Activated gamma-delta T cell (primary cell): ENCODE measurements at regions not wholly inside any gene's neighbourhood (a gene's known extent, or its start where the extent isn't known, plus 50 kb on each side); places are given as distances from the start of the nearest gene placed in this dataset.

Source experiments
- DNase-seq: peaks from one replicate; lab custom pipeline; 2025; lab: John Stamatoyannopoulos, UW

DNA sequence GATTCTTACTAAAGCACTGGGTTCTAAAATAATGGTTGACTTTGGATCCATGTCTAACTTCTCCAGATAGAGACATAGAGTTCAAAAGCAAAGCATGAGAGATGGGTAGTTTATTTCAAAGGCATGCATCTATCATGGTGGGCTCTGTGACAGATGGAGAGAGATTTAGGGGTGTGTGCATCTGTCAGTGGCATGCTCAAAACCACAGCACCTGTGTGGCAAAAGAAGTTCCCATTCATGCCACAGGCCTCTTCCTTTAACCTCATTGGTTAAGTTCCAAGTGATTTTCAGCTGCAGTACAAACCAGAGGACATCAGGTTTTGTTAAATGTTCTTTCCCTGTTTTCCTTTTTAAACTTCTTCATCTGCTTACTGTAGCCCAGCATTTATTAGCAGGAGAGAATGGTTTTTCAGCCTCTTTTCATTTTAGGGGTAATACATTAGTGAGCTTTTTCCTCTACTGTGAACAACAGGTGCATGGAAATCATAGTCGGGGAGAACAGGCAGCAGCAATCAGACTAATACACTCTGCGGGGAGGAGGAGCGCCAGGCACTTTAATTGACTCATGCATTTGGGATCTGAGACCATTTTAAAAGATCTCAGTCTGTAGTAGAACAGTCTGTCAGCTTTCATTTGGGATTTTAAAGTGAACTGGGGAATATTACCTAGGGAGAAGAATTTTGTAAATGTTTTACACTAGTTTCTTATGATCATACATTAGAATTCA, 52.4 kb upstream of the UPP2 start:
- DNase-seq, result no peak

DNA sequence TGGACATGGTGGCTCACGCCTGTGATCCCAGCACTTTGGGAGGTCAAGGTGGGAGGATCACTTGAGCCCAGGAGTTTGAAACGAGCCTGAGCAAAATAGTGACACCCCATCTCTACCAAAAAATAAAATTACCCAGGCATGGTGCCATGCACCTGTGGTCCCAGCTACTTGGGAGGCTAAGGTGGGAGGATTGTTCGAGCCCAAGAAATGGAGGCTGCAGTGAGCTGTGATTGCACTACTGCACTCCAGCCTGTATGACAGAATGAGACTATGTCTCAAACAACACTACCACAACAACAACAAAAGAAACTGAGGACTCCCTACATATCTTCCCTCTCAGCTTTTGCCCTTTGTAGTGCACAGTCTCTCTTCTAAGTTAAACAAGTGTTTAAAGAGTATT, 53.3 kb upstream of the UPP2 start:
- DNase-seq, result no peak

DNA sequence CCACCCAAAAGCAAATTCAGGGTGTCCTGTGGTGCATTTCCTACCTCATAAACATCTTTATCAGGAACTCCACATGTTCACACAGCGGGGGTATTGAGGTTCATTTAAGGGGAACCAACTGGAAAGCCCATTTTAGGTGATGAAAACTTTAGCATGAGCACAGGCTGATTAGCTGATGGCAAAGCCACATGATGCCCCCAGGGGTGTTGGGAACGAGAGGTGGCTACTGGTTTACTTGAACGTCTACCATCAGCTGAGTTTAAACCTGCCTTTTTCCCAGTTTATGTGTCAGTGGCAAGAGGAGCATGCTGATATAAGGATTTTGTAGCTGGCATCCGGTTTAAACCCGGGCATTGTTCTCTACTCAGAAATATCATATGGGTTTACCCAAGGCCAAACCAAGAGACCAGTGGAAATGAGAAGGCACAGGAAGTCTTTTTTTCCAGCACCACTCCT, 54.5 kb upstream of the UPP2 start:
- no peak for DNase-seq

DNA sequence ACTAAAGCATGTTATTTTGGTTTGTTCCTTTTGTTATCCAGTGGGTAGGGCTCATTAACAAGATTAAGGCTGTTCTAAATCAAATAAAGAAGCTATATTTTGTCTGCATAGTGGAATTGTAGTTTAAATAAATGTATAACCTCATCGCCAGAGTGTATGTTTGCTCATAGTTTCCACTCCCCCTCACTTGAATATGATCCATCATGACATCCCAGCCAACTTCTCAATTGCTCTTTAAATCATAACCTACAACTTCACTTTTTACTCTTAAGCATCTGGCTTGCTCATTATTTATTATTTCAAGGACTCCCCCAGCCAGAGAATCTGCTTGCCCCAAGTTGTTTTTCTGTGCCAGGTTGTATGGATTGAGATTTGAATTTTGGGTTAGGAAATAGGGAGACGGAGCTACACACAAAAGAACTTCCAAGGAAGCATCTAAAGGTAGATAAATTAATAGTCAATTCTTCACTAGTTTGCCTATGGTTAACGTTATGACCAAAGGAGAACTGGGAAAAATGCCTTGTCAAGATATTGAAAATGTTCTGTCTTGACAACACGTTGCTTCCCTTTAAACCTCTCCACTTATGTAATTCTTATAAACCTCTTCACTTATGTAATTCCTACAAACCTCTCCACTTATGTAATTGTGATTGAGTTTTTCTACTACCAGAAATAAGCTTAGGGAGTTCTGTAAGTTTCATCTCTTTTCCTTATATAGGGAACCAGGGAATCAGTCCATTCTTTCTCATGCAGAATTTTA, 55.4 kb upstream of the UPP2 start:
- DNase-seq, result no peak

DNA sequence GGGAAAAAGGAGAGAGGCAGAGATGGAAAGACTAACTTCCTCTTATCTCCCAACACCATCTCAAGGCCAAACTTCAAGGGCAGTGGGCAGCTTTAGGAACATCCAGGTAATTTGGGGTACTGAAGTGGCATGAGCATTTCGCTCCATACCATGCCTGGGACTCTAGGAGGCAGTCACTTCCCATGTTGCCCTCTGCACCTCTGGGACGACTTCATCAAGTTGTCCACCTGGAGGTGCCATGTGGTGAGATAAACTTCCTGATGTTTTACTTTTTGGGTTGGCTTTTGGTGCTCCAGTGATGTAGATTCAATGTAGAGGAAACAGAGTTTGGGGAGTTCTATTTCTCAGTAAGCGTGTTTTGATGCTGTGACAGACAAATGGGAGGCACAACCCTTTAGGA, 56.3 kb upstream of the UPP2 start:
- no peak for DNase-seq

DNA sequence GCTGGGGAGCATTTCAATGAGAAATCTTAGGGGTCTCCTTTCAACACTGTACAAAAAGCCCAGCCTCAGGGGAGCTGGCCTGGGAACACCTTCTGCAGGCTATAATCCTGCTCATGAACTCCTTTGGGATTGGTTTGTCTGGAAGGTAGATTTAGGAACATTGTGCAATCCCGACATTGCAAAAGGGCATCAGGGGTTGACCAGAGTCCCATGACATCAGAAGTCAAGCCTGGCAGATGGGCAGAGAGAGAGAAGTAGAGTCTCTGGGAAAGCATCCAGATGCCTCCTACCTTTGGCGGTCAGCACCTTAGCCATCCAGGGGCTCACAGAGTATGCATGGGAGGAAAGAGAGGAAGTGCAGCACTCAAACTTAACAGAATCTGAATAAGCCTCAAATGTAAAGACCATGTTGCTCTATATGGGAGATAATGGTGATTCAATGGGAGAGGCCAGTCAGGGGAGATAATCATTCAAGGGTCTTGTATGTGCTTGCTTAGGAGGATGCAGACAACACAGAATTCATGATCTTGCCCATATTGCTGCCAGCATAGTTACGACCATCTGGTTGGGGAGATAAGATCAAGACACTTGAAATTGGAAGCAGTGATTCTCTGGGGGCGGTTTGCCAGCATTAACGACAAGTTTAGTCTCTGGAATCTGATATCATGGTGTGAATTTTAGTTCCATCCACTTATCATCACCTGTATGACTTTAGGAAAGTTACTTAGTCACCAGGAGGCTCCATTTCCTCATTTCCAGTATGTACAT, 58.3 kb upstream of the UPP2 start:
- DNase-seq, result no peak

DNA sequence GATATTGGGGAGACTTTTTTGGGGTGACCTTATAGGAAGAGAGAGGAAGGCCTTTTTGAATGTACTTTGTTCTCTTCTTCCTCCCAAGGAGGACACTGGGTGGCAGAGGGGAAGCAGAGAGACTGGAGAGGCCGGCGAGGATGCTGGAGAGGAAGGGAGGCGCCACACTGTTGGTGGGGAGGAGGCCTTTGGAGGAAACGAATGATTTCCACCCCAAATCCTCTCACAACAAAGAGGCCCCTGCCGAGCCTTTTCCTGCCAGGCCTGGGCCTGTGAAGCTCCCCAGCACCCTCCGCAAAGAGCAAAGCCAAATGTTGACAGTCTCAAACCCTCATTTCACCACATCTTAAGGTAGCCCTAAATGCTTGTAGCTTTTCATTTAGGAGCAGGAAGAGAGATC, 59.0 kb upstream of the UPP2 start:
- DNase-seq, result no peak

DNA sequence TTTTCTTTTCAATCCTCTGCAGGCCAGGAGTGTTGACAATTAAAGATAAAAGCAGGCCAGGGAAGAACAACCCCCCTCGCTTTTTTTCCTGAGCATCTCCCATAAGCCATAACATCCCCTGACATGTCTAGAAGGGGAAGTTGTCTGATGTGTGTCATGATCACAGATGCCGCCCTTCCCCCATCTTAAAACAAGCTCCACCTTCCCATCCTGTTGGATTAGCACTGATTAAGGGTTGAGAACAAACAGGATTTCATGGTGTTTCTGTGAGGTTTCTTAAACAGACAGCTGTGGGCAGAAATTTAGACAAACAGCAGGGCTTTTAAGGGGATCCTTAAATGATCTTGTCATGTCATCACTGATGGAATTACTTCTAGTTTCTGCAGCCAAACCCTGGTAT, 59.4 kb upstream of the UPP2 start:
- no peak for DNase-seq

DNA sequence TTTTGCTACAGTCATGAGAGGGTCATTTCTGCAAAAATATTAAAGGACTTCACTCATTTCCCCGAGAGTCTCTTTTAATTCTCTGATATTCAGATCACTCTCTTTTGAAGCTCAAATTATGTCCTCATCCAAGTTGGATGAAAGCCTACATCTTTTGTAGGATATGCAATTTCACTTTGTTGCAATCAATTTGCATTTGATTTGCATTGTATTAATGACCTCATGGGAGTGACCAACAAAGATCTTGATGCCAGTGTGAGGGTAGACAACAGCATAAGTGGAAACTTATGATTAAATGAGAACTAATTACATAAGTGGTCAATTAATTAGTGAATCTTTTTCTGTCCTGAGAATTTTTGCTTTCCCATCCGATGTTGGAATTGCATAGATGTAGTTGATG, 60.3 kb upstream of the UPP2 start:
- no peak for DNase-seq

DNA sequence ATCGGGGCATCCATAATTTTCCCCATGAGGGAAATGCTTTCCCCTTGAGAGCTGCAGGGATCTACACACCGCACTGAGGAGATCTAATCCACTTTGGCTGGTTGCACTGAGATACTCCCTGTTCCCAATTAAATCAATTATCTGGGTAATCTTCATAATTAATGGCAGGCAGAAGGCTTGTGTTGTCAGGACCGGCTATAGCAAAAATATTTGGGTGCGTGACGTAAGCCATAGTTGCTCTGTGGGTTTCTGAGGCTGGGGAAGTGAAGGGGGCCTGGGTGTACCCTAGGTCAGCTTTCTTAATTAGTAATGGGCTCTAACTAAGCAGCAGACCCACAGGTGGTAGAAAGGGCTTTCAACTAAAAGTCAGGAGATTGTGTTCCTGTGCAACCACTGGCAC, 62.8 kb upstream of the UPP2 start:
- DNase-seq, result no peak

DNA sequence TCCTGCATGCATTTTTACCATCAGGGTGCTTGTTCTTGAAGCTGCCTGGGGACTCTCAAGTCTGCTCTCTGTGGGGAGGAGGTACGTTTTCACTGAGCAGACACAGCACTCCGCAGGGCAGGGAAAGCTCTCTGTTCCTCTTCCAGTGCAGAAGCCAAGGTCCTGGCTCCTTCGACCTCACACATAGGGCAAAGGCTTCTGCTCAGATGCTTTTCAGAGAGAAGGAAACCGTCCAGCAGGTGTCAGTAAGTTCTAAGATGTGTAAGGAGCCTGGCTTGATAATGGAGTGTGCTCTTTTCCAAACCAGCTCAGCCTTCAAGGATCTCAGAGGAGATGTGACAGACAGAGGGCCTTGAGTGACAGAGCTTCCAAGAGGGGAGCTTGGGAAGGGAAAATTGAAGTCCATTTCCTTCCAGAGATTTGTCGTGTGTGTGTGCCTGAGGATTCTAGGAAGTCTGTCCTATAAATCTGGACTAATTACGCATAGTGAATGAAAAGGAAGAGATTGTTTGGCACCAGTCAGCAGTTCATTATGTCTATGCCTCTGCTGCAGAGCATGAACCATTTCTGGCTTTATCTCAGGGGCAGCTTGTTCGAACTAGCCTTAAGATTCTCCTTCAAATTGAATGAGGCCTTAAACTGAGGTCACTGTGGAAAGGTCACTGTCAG, 67.3 kb upstream of the UPP2 start:
- DNase-seq, result no peak

DNA sequence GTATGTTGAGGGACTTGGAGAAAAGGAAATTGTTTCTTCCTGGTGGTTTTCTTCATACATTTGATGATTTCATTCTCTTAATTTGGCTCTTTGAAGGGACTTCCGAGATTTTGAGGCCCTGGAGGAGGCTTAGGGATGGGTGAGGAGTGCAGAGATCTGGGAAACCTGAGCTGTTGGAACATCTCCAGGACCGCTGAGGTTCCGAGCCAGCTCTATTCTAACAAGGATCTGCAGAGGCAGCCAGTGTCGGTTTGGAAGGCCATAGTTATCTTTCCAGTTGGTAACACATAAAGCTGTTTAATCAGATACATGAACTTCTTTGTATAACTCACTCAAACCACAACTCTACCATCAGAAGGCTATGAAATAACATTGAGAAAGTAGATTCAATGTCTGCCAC, 70.3 kb upstream of the UPP2 start:
- DNase-seq, result no peak

DNA sequence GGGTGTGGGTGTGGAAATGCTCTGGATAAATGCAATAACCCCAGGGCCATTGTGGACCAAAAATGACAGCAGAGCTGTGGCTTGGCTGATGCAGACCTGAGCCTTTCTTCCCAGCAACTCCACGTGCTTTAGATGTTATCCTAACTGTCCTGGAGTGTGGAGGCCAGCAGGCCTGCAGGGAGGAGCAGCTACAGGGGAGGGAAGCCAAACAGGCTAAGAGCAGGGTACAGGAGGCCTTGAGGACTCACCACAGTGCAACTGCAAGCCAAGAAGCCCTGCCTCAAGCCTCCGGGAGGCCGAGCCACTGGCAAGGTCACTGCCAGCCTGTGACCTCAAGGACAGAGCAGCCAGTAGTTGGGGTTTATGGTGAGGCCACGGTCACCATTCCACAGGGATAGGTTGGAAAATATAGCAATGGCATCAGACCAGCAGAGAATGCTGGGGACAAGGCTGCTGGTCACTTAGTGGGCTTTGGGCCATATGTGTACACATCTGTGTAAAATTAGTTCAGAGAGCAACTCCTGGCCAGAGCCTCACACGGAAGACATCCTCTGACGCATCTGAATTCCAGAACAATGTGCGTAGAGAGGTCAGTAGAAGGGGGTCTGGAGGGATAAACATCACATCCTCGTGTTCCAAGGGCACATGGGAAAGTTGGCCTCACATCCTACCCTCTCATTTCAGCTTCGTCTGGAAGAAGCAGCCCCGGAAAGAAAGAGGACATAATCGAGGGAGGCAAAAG, 76.2 kb upstream of the UPP2 start:
- DNase-seq, result no peak

DNA sequence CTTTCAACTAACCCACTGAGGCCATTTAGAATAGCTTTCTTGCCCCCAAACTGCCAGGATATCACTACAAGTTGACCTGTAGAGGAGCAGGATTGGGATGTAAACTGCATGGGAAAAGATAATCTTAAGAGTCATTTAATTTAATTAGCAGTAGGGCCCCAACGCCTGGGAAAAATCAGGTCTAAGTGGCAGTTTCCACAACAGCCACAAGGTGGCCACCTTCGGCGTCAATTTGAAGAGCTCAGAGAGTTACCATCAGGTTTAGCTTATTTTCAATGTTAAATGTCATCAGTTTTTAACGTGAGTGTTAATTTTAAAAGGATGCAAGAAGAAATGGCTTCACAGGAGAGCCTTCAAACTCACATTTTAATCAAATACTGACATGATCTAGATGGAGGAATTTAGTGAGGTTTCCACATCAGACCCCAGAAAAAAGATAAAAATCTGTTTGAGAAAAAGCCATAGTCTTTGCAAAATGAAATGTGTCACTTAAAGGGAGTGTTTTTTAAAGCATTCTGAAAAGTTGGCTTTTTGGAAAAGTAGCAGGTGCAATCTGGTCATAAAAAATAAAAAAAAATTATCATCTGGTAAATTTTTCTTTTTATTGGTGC, 77.3 kb upstream of the UPP2 start:
- DNase-seq, result no peak

DNA sequence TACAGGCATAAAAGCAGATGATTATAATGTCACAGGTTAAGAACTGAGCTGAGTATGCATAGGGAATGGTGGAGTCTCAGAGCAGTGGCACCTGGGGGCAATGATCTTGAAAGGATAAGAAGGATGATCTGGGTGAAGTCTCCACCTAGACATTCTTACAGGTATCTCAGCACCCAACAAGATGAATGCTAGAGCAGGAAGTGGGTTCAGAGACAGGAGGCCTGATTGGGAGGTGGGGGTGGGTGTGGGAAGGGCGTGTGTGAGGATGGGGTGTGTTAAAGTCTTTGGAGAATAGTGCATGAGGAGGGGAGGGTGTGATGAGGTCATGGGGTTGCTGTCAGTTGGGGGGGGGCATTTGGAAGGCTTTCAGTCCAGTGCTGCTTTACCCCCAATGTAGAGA, 78.8 kb upstream of the UPP2 start:
- no peak for DNase-seq

DNA sequence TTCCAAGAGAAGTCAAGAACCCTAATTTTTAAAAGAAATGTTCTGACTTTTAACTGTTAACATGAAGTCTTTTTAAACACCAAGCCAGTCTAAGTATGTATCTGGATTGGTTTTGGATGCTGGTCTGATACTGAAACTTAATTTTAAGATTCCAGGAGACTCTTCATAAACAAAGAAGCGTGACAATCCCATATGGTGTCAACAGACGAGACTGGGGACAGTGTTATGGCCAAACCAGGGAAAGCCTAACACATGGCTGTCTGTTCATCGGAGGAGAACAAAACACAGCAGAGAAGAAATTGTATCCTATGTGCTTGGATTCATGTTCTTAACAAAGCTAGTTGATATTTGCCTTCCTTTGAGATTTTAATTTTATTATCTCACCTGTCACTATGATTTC, 80.5 kb upstream of the UPP2 start:
- no peak for DNase-seq

DNA sequence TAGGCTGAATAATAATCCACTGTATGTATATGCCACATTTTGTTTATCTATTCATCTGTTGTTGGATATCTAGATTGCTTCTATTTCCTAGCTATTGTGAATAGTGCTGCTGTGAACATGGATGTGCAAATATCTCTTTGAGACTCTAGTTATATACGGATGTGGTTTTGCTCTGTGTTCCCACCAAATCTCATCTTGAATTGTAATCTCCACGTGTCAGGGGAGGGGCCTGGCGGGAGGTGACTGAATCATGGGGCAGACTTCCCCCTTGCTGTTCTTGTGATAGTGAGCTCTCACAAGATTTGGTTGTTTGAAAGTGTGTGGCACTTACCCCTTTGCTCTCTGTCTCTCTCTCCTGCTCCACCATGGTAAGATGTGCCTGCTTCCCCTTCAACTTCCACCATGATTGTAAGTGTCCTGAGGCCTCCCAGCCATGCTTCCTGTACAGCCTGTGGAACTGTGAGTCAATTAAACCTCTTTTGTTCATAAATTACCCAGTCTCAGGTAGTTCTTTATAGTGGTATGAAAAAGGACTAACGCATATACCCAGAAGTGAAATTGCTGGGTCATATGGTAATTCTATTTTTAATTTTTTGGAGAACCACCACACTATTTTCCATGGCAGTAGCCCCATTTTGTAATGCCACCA, 86.1 kb upstream of the UPP2 start:
- DNase-seq, result no peak

DNA sequence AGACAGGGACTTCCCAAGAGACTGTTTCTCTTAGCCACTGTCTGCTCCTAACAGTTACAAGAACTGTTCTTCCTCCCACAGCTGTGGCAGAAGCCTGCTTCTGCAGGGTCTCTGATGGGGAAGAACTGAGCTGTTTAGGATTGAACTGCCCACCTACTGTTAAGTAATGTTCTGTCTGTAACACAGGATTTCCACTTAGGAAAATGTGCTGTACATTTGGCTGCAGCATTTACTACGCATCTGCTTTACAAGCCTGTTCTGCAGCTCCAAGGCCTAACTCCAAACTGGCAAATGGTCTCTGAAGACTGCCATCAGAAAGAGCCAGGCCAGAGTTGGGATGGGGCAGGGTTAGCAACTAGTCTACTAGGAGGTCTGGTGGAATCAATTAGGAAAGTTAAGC, 87.8 kb upstream of the UPP2 start:
- DNase-seq, result no peak

DNA sequence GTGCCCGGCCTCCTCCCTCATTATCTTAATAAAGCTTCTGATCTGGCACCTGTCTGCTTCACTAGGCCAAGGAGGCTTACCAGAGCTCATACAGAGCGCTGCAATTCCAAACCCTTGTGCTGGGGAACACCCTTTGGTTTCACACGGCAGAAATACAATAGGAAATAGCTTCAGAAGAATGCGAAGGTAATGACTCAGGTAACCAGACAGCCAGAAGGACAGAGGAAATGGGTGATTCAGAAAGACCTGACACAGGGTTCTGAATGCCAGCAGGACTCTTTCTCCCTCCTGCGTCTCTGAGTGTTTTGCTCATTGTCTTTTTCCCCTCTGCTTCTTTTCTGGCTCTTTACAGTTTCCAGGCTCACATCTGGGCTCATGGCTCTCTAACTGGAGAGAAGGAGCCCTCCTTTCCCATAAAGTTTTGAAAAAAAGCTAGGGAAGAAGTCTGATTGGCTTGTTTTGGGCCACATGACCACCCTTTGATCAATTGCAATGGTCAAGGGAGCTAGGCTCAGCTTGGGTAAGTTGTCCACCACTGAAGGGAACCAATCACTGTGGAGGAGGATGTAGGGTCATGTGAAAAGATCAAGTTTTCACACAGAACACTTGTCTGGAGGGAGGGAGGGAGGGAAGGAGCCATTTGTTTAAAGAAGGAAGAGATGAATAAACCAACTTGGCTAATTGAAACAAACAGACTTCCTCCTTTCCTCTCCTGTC, 90.5 kb upstream of the UPP2 start:
- no peak for DNase-seq

DNA sequence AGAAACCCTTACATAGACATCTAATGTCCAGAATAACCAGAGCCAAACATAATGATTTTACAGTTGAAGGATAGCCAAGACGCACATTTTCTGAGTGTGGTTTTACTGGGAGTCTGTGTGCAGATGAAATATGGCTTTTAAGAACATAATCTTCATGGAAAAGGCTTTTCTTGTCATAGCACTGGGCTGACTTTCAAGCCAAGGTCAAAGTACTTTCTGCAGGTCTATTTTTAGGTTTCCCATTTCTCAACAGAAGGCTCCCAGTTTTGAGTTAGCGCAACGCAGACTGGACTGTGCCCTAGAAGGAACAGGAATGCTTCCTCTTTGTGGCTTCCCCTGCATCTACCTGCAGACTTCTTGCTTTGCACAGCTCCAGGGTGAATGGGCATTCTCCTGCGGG, 92.3 kb upstream of the UPP2 start:
- DNase-seq, result no peak
